ENCODE measurements at regions not wholly inside any gene's neighbourhood (a gene's known extent, or its start where the extent isn't known, plus 50 kb on each side); places are given as distances from the start of the nearest gene placed in this dataset.

DNA sequence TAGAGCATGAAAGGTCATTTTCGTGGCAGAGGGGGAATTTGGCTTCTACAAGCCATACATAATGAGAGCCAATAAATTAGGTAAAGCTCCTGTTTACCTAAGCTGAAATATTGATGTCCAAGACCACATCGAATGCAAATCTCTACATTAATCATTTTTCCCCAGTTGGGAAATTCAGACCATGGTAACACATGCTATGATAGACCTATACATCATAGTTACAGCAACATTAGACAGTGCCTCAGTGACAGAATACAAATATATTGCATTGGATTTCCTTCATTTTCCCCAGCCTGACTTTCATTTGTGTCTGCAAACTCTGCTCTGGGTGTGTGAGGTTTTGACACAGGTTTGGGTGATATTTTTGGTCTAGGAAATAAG is 1079.7 kb upstream of the TENM4 start:
- TF ChIP-seq, protein P1, sequence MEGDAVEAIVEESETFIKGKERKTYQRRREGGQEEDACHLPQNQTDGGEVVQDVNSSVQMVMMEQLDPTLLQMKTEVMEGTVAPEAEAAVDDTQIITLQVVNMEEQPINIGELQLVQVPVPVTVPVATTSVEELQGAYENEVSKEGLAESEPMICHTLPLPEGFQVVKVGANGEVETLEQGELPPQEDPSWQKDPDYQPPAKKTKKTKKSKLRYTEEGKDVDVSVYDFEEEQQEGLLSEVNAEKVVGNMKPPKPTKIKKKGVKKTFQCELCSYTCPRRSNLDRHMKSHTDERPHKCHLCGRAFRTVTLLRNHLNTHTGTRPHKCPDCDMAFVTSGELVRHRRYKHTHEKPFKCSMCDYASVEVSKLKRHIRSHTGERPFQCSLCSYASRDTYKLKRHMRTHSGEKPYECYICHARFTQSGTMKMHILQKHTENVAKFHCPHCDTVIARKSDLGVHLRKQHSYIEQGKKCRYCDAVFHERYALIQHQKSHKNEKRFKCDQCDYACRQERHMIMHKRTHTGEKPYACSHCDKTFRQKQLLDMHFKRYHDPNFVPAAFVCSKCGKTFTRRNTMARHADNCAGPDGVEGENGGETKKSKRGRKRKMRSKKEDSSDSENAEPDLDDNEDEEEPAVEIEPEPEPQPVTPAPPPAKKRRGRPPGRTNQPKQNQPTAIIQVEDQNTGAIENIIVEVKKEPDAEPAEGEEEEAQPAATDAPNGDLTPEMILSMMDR (IDR thresholded peaks at IDR 0.05), result no peak
- no peak for TF ChIP-seq POLR2A (IDR thresholded peaks at IDR 0.05)
